ENCODE measurements at regions not wholly inside any gene's neighbourhood (a gene's known extent, or its start where the extent isn't known, plus 50 kb on each side); places are given as distances from the start of the nearest gene placed in this dataset.

DNA sequence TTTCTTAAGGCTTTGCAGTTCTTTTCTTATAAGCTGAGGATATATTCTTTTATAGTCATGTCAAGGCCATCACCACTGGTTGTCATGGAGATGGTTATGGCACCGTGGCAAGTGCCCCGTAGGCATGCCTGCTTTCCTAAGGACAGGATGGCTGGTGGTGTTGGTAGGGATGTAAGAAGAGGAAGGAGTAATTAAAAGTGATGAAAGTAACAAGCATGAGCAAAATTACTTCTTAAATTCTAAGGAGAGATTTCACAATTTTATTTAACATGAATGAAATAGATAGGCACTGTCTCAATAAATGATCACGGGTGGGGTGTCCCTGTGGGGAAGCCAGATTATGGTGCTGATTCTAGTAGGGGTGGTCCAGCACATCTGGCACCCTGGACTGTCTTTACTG, 290.2 kb upstream of the KLF4 start:
- TF ChIP-seq ZNF146 (tag by site-specific recombination; IDR thresholded peaks at IDR 0.05) (no peak), ZNF274 (IDR thresholded peaks at IDR 0.05; ENCODE audit: low read length) (no peak), ZNF274 (tag by site-specific recombination; IDR thresholded peaks at IDR 0.05; ENCODE audit: borderline replicate concordance) (no peak), ZNF155 (tag by site-specific recombination; IDR thresholded peaks at IDR 0.05) (no peak), ZBTB20 (tag by site-specific recombination; IDR thresholded peaks at IDR 0.05) (no peak), CTCF (tag by site-specific recombination; IDR thresholded peaks at IDR 0.05) (no peak), ZFHX2 (tag by site-specific recombination; conservative IDR thresholded peaks at IDR 0.05) (no peak), ZNF792 (tag by site-specific recombination; IDR thresholded peaks at IDR 0.05) (no peak), ZFP37 (tag by site-specific recombination; IDR thresholded peaks at IDR 0.05) (no peak)
- TF ChIP-seq, protein P1, sequence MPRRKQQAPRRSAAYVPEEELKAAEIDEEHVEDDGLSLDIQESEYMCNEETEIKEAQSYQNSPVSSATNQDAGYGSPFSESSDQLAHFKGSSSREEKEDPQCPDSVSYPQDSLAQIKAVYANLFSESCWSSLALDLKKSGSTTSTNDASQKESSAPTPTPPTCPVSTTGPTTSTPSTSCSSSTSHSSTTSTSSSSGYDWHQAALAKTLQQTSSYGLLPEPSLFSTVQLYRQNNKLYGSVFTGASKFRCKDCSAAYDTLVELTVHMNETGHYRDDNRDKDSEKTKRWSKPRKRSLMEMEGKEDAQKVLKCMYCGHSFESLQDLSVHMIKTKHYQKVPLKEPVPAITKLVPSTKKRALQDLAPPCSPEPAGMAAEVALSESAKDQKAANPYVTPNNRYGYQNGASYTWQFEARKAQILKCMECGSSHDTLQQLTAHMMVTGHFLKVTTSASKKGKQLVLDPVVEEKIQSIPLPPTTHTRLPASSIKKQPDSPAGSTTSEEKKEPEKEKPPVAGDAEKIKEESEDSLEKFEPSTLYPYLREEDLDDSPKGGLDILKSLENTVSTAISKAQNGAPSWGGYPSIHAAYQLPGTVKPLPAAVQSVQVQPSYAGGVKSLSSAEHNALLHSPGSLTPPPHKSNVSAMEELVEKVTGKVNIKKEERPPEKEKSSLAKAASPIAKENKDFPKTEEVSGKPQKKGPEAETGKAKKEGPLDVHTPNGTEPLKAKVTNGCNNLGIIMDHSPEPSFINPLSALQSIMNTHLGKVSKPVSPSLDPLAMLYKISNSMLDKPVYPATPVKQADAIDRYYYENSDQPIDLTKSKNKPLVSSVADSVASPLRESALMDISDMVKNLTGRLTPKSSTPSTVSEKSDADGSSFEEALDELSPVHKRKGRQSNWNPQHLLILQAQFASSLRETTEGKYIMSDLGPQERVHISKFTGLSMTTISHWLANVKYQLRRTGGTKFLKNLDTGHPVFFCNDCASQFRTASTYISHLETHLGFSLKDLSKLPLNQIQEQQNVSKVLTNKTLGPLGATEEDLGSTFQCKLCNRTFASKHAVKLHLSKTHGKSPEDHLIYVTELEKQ (tag by site-specific recombination; IDR thresholded peaks at IDR 0.05; ENCODE audit: borderline replicate concordance) = no peak
